ENCODE measurements at regions not wholly inside any gene's neighbourhood (a gene's known extent, or its start where the extent isn't known, plus 50 kb on each side); places are given as distances from the start of the nearest gene placed in this dataset.

- no peak for TF ChIP-seq CTCF (conservative IDR thresholded peaks at IDR 0.05)
- H3T11ph ChIP-seq (ENCODE audit: low read length), result no peak overlapping the region
Measured at GRCh38 chr4:116881077-116881476, 204.3 kb downstream of the TRAM1L1 start.

More at GRCh38 chr4:116881077-116881476, 204.3 kb downstream of the TRAM1L1 start:
- no peak overlapping the region for H3K56ac ChIP-seq (ENCODE audit: insufficient read length, low read depth, low read length)
- H3K79me1 ChIP-seq (ENCODE audit: insufficient read depth, low read depth, low read length, poor library complexity, severe bottlenecking), result no peaks in the 10 kb centered on the region
- Mint-ChIP-seq H3K4me3 (no peak overlapping the region), H3K4me1 (peaks cover 5 to 9% of the 10 kb centered on the region in 2 experiments; a peak in 3 of 4 replicates), H3K27ac (no peak overlapping the region), H3K36me3 (ENCODE audit: insufficient read depth in 1 of 3, low read depth in 3 of 3) (no peaks in the 10 kb centered on the region), H3K9me3 (no peaks in the 10 kb centered on the region), H3K27me3 (ENCODE audit: low read depth) (no peaks in the 10 kb centered on the region)
- H3K4ac ChIP-seq (ENCODE audit: low read depth, low read length), result no peak overlapping the region
- no peak overlapping the region for H2BK15ac ChIP-seq (ENCODE audit: low read depth, low read length)
- H3K27me3 ChIP-seq (ENCODE audit: insufficient read depth, low read length), result no peaks in the 10 kb centered on the region
- no peaks in the 10 kb centered on the region for H3K4me1 ChIP-seq (ENCODE audit: insufficient read depth, low read length)
- no peak overlapping the region for H2AFZ ChIP-seq (ENCODE audit: low read length)
- no peak overlapping the region for H2BK12ac ChIP-seq (ENCODE audit: insufficient read length, low read depth, low read length)
- no peak overlapping the region for H2AK5ac ChIP-seq (ENCODE audit: insufficient read length, low read length)
- no peak overlapping the region for H3K18ac ChIP-seq (ENCODE audit: insufficient read length, low read depth, low read length)
- H4K20me1 ChIP-seq (ENCODE audit: control insufficient read depth, insufficient read depth, insufficient read length), result no peaks in the 10 kb centered on the region
- no peak overlapping the region for H3K4me2 ChIP-seq (ENCODE audit: insufficient read depth, insufficient read length, low read length)
- no peak overlapping the region for H3K14ac ChIP-seq (ENCODE audit: insufficient read depth, low read length)
- no peak for DNase-seq
- H4K5ac ChIP-seq (ENCODE audit: insufficient read length, low read depth, low read length), result no peak overlapping the region
- H3K23ac ChIP-seq (ENCODE audit: insufficient read length, low read depth, low read length), result no peak overlapping the region
- H4K8ac ChIP-seq (replicated peaks; ENCODE audit: insufficient read length, low read depth, low read length), result no peak overlapping the region
- H3K9me3 ChIP-seq (ENCODE audit: control insufficient read depth, low read depth, low read length), result no peaks in the 10 kb centered on the region
- no peak overlapping the region for H4K91ac ChIP-seq (ENCODE audit: insufficient read length, low read depth, low read length)
- whole genome bisulfite sequencing (ENCODE audit: extremely low coverage, insufficient read length, low lambda C conversion rate), result no CpG with 5 or more reads among the region's 1 CpG
- H2BK5ac ChIP-seq (ENCODE audit: insufficient read length, low read length), result no peak overlapping the region
- no peak overlapping the region for H2BK20ac ChIP-seq (ENCODE audit: low read depth, low read length, poor library complexity, severe bottlenecking)
- no peaks in the 10 kb centered on the region for H3K79me2 ChIP-seq (ENCODE audit: insufficient read depth, low read length)
- H3K23me2 ChIP-seq (ENCODE audit: insufficient read length, low read depth, low read length, poor library complexity, severe bottlenecking), result no peaks in the 10 kb centered on the region
- H3K9ac ChIP-seq (ENCODE audit: extremely low read depth, insufficient read length, low read length), result no peak overlapping the region
- H2BK120ac ChIP-seq (ENCODE audit: low read depth, low read length, poor library complexity, severe bottlenecking), result no peak overlapping the region
- no peak overlapping the region for H3K27ac ChIP-seq (ENCODE audit: insufficient read length, low read depth, low read length)
